ENCODE measurements at regions not wholly inside any gene's neighbourhood (a gene's known extent, or its start where the extent isn't known, plus 50 kb on each side); places are given as distances from the start of the nearest gene placed in this dataset.

GRCh38 chr2:43058726-43059110, 167.7 kb downstream of the ZFP36L2 start:
- H3K4me2 ChIP-seq (ENCODE audit: low read length) = no peak overlapping the region
- H4K20me1 ChIP-seq (ENCODE audit: insufficient read depth) = no peaks in the 10 kb centered on the region
- H3K9me2 ChIP-seq (ENCODE audit: insufficient read depth) = no peaks in the 10 kb centered on the region
- no TSS peak for BruUV-seq (replicated peaks)
- H3K9ac ChIP-seq (ENCODE audit: low read length) = no peak overlapping the region
- CTCF ChIA-PET = no interaction called here
- H3K4me1 ChIP-seq (ENCODE audit: control insufficient read depth in 1 of 2, insufficient read depth in 2 of 2, low read length in 2 of 2) = no peaks in the 10 kb centered on the region
- no peak overlapping the region for H3K4me3 ChIP-seq (replicated peaks in 1 of 2; ENCODE audit: low read depth in 1 of 2, low read length in 2 of 2)
- H2AFZ ChIP-seq (ENCODE audit: low read depth, low read length, poor library complexity, severe bottlenecking) = no peak overlapping the region
- TF ChIP-seq ELF1 (IDR thresholded peaks at IDR 0.05; ENCODE audit: borderline replicate concordance, low read depth) (no peak), ATF3 (IDR thresholded peaks at IDR 0.05) (no peak), SIN3A (IDR thresholded peaks at IDR 0.05; ENCODE audit: low read depth) (no peak), SRF (IDR thresholded peaks at IDR 0.05; ENCODE audit: low read depth) (no peak), RAD21 (IDR thresholded peaks at IDR 0.05; ENCODE audit: low read depth) (no peak), POLR2A (IDR thresholded peaks at IDR 0.05; ENCODE audit: borderline replicate concordance, extremely low read depth, insufficient read depth, insufficient read length) (no peak), SP1 (IDR thresholded peaks at IDR 0.05; ENCODE audit: low read depth) (no peak), ZNF274 (IDR thresholded peaks at IDR 0.05; ENCODE audit: low read depth, low read length) (no peak), YY1 (IDR thresholded peaks at IDR 0.05; ENCODE audit: extremely low read depth, insufficient replicate concordance, low read depth, low read length) (no peak), EGR1 (IDR thresholded peaks at IDR 0.05; ENCODE audit: low read depth) (no peak), MAX (IDR thresholded peaks at IDR 0.05) (no peak), EZH2phosphoT487 (IDR thresholded peaks at IDR 0.05; ENCODE audit: borderline replicate concordance) (no peak), POLR2AphosphoS5 (IDR thresholded peaks at IDR 0.05; ENCODE audit: low read depth, low read length) (no peak), ZBTB33 (IDR thresholded peaks at IDR 0.05; ENCODE audit: extremely low read depth, insufficient replicate concordance, low read length) (no peak), EZH2 (IDR thresholded peaks at IDR 0.05) (no peak), CBX3 (IDR thresholded peaks at IDR 0.05; ENCODE audit: low read depth) (no peak), JUND (IDR thresholded peaks at IDR 0.05) (no peak), CEBPB (IDR thresholded peaks at IDR 0.05; ENCODE audit: low read depth) (no peak), TCF7L2 (IDR thresholded peaks at IDR 0.05; ENCODE audit: borderline replicate concordance, extremely low read depth, insufficient read depth, insufficient read length) (no peak)
- no peaks in the 10 kb centered on the region for H3K27me3 ChIP-seq (ENCODE audit: insufficient read depth, low read length)
- no peaks in the 10 kb centered on the region for H3K36me3 ChIP-seq (ENCODE audit: control insufficient read depth in 1 of 2, insufficient read depth in 2 of 2, low read length in 2 of 2)
- DNase-seq (ENCODE audit: low read depth, low spot score) = no peak
- no peaks in the 10 kb centered on the region for H3K79me2 ChIP-seq (ENCODE audit: insufficient read depth, low read length)
- H3K9me3 ChIP-seq (ENCODE audit: control insufficient read depth in 1 of 2, insufficient read depth in 1 of 2, low read depth in 1 of 2, low read length in 2 of 2) = no peaks in the 10 kb centered on the region
- ATAC-seq = no peak
- no peak overlapping the region for H3K27ac ChIP-seq (ENCODE audit: low read depth, low read length)
- POLR2A ChIA-PET = no interaction called here
- RAD21 ChIA-PET (ENCODE audit: low non-redundant PET in 1 of 2, low total read pairs in 2 of 2, uncharacterized antibody in 2 of 2, unreplicated experiment in 2 of 2) = no interaction called here
- intact Hi-C loops (cut with micrococcal nuclease) = no loop called here
